Transverse colon (tissue), 4 donors: ENCODE measurements at regions not wholly inside any gene's neighbourhood (a gene's known extent, or its start where the extent isn't known, plus 50 kb on each side); places are given as distances from the start of the nearest gene placed in this dataset.

ENCODE experiments used
- CTCF ChIP-seq, 5 experiments: fragments of 200-600 bp in 3 of 5; fragments of 450-650 bp in 2 of 5; sonication (generic) in 3 of 5; IDR thresholded peaks; 1 replicate in 2 of 5; 2 replicates in 3 of 5; pipeline ENCODE4 v1.5.1; 2016 to 2017; ENCODE audit warnings: antibody characterized with exemption in 5 of 5, inconsistent platforms in 3 of 5, mild to moderate bottlenecking in 2 of 5, moderate library complexity in 1 of 5
- EP300 ChIP-seq: sonication (generic); formaldehyde crosslinking; IDR thresholded peaks from one replicate; pipeline ENCODE4 v1.6.1; 2017; ENCODE audit warnings: antibody characterized with exemption, low read depth
- POLR2A ChIP-seq: fragments of 450-650 bp; IDR thresholded peaks from one replicate; pipeline ENCODE4 v1.6.1; 2016; ENCODE audit warnings: antibody characterized with exemption, mild to moderate bottlenecking, moderate library complexity
- POLR2AphosphoS5 ChIP-seq, 3 donors: sonication (generic); formaldehyde crosslinking; IDR thresholded peaks; one replicate each; pipeline ENCODE4 v1.6.1; 2016; ENCODE audit warnings: antibody characterized with exemption in 3 of 3

DNA sequence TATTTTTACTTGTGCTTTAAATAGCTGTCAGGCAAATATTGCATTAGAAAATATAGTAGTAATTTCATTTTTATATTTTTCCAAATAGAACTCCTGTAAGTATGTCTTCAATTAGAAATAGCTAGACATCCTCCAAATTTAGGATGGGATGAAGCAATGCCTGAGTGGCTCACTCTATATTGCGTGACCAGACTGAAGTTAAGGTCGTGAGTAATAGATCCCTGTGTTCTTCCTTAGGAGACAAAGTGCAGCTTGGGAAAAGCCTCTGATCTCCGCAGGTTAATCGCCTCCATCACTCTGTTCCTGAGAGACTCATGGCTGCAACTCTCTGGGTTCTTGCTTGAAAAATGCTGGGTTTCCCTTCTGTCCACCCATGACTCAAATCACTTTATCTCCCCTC, 484.8 kb upstream of the ANKRD30A start:
- TF ChIP-seq CTCF (IDR thresholded peaks at IDR 0.05) (no peak), POLR2A (no peak), POLR2AphosphoS5 (IDR thresholded peaks at IDR 0.05) (no peak), EP300 (no peak)
